GM19467 (cell line): ENCODE measurements at regions not wholly inside any gene's neighbourhood (a gene's known extent, or its start where the extent isn't known, plus 50 kb on each side); places are given as distances from the start of the nearest gene placed in this dataset.

Source experiments
- ATAC-seq: cut with Tn5 transposase; IDR thresholded peaks from one replicate; pipeline ENCODE4 v1.9.1; 2021; ENCODE audit warnings: mild to moderate bottlenecking, moderate library complexity; ENCODE audit not compliant: unreplicated experiment

DNA sequence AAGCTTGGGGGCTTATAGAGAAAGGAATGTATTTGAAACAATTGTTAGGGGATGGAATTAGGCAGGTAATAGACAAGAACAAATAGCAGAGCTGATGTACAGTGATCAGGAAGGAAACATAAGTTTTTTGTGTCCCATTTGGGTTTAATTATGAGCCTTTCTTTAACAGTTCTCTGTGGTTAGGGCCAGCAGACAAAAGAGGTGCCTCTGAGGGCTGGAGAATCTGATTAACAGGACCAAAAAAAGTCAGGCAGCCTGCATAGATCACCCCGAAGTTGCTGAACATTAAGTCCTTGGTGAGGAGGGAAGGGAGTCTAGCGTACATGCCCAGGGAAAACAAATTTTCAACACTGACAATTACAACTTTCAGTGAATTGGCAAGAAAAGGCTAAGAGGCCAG is 88.6 kb upstream of the SPRED1 start:
- no peak for ATAC-seq

GRCh38 chr15:38164507-38164906 is 88.1 kb upstream of the SPRED1 start:
- no peak for ATAC-seq

DNA sequence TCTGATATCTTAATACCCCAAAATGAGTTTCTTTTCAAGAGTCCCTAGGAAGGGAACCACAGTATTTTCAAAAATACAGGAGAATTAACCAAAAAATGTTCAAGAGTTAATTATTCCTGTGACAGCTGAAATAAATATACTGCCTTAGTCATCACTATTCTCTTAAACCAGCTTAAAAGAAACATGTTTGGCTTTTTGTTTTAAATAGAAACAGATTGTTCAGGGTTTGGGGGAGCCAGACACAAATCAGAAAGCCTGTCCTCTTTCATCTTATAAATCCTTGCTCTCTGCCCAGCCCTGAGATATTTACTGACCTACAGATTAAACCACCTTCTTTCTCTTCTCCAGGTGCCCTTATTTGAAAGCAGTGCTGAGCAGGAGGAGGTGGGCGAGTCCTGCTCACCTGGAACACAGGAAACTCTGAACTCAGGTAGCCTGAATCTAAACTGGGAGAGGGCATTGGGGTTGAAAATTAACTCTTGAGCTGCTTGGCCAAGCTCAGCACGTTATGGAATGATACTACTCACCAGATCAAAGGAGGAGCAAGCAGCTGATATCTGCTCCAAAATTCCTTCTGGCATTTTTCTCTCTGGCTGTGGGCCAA is 84.1 kb upstream of the SPRED1 start:
- ATAC-seq, result no peak

DNA sequence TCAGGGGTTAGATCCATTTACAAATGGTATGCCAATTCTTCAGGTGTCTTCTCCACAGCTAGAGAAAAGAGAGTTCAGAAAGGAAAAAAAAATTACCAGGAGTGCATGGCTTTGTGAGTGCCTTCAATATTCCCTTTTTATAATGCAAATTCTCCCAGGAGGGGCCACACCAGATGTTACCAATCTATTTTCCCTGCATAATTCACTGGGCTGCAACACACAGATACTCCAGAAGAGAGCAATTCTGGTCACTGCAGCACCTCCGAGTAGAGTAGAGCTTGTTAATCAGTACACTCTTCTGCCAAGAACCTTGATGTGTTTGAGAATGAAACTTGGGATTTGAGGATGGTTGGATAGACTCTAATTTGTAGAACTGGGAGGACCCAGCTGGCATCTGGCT is 80.7 kb upstream of the SPRED1 start:
- no peak for ATAC-seq

DNA sequence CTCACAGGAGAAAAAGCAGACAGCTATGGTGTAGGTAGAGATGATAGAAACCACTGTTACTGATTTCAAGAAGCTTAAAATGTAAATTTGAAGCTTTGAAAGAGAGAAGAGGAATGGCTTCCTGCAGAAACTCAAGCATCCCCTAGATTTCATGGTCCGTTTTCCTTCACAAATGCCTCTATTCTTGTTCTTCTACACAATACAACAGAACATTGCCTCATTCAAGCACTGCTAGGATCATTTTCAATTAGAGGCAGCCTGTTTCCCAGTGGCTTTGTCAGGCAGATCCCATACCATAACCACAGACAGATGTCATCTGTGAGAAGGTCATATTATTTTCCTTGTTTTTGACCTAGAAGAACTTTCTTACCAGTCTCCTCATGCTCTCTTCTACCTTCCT is 77.9 kb upstream of the SPRED1 start:
- ATAC-seq, result no peak

GRCh38 chr15:38176155-38176554 is 76.5 kb upstream of the SPRED1 start:
- no peak for ATAC-seq

DNA sequence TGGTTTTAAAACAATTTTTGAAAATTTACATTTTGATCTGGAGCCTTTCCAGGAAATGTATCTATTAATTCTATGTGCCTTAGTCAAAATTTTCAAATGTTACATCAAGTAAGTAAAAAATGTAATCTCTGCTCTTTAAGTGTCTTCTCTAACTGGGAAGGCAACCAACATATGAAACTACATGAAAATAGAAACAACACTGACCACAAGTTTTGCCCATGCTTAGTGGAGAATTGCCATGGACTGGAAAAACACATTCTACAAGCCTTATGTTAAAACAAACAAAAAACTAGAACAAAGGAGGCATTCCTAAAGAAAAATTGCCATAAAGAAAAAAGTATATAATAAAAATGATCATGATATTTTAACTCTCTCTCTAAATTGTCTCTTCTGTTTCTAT is 75.9 kb upstream of the SPRED1 start:
- no peak for ATAC-seq

- ATAC-seq, result no peak
Observed at GRCh38 chr15:38182900-38183299, 69.7 kb upstream of the SPRED1 start.

DNA sequence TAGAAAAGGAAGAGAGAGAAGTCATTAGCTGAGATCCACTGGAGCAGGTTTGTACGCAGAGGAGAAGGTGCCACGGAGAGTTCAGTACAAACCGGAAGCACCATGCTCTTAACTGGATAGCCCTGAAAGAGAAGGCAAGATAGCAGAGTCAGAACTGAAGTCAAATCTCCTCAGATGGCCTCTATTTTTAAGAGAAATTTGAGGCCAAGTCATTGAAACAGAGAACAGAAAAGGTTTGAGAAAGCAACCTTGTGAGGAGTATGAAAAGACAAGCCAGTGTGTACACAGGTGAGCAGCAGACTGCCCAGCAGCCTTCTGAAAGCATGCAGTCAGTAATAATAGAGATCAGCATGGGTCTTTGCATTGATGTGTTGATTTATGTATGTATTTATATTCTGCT is 66.1 kb upstream of the SPRED1 start:
- no peak for ATAC-seq

- no peak for ATAC-seq
Observed at GRCh38 chr15:38187630-38188313, 64.9 kb upstream of the SPRED1 start.

DNA sequence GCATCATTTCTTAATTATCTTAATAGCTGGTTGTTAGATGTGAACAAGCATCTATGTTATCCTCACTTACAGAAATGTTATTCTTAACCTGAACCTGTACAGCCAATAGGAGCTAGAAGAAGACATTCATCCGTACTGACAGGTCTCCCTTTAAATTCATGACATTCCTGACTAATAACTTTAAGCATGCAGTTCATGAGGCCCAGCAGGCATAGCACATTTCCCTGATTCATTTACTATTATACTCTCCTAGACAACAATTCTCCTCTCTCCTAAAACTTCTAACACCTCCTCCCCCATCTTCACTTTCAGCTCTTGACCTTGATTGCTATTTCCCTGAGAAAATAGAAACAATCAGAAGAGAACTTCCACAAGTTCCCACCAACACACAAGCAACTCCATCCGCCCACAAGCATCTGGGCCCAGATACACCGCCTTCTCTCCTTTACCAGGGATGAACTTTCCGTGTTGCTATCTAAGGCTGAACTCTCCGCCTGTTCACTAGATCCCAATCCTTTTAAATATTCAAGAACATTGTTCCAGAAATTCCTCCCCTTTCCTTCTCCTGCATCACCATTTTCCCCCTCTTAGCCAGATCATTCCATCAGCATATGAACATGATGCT is 62.9 kb upstream of the SPRED1 start:
- no peak for ATAC-seq

- no peak for ATAC-seq
Observed at GRCh38 chr15:38190501-38190900, 62.1 kb upstream of the SPRED1 start.

- ATAC-seq, result no peak
Observed at GRCh38 chr15:38192496-38192895, 60.1 kb upstream of the SPRED1 start.

GRCh38 chr15:38193496-38193895 is 59.1 kb upstream of the SPRED1 start:
- no peak for ATAC-seq

DNA sequence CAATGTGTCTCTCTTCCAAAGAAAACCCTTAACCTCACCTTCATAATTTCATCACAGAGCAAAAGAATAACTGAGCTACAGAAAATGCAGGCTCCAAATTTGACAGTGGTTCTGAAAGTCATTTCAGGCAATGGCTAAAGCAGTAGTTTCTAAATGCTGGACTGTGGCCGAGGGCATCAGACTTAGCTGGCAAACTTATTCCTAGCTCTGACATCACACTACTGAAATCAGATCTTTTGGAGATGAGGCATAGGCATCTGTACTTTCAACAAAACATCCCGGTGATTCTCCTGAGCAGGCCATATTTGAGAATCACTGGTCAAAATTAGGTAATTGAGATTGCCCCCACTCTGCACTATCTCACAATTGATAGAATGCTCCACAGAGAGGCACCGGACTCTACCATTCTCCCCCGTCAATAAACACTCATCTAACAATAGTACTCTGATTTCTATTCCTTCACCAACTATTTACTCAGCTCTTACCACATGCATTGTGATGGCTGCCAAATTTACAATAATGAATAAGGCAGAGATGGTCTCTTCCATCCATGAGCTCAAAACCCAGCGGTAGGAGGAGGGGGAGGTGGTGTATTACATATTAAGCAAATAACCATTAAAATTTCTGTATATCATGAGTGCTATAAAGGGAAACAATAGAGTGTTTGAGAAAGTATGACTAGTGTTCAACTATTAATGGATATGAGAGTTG is 57.3 kb upstream of the SPRED1 start:
- no peak for ATAC-seq

DNA sequence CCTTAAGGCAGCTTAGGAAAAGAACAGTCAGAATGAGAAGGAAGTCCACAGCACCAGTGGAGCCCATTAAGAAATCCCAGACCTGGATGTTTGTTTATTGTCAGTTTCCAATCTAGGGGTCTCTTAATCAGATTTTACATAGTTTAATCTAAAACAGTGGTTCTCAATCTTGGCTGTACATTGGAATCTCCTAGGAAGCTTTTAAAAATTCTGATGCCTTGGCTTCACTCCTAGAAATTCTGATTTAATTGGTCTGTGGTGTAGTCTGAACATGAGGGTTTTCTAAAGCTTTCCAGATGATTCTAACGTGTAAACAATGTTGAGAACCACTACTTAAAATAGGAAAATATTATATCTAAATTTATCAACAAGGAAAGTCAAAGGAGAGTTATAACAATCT is 56.6 kb upstream of the SPRED1 start:
- no peak for ATAC-seq

GRCh38 chr15:38197553-38197952 is 55.1 kb upstream of the SPRED1 start:
- no peak for ATAC-seq

- no peak for ATAC-seq
Observed at GRCh38 chr15:38201714-38202113, 50.9 kb upstream of the SPRED1 start.

- no peak for ATAC-seq
Observed at GRCh38 chr15:38202361-38202760, 50.3 kb upstream of the SPRED1 start.
